AG04449 (cell line): ENCODE measurements at regions not wholly inside any gene's neighbourhood (a gene's known extent, or its start where the extent isn't known, plus 50 kb on each side); places are given as distances from the start of the nearest gene placed in this dataset.

Source experiments
- CTCF ChIA-PET: fragments of 350-600 bp; formaldehyde crosslinking; extraction: SDS; loops from one replicate; lab custom pipeline; 2021; ENCODE audit warnings: antibody characterized with exemption; lab: Yijun Ruan, JAX
- POLR2A ChIA-PET: fragments of 400-600, 350-600 bp; formaldehyde crosslinking; extraction: SDS; loops from one replicate; lab custom pipeline; 2020; ENCODE audit warnings: antibody characterized with exemption, inconsistent platforms; lab: Yijun Ruan, JAX
- DNase-seq: peaks from one replicate; pipeline ENCODE4 v3.0.0-alpha.2; 2010; ENCODE audit warnings: low read depth, low spot score
- H3K4me3 ChIP-seq: 2 replicates; pipeline ENCODE4 v1.5.1; 2011; ENCODE audit warnings: low read depth, mild to moderate bottlenecking, control low read depth, low read length
- TF ChIP-seq, protein P1 (sequence below): IDR thresholded peaks from one replicate; pipeline ENCODE4 v1.5.1; 2011; ENCODE audit warnings: mild to moderate bottlenecking, moderate library complexity, low read length, control low read depth, inconsistent platforms; ENCODE audit not compliant: insufficient read depth; ENCODE audit errors: missing control alignments

- DNase-seq, result peak; percentile 4
- ChIA-PET POLR2A (no interaction called here), CTCF (interaction anchor here (2.2 kb wide), 1 partner anchor 15 kb away, joined by 5 read pairs; no protein-coding TSS in a partner anchor)
- H3K4me3 ChIP-seq, result no peak overlapping the region
- TF ChIP-seq, protein P1, sequence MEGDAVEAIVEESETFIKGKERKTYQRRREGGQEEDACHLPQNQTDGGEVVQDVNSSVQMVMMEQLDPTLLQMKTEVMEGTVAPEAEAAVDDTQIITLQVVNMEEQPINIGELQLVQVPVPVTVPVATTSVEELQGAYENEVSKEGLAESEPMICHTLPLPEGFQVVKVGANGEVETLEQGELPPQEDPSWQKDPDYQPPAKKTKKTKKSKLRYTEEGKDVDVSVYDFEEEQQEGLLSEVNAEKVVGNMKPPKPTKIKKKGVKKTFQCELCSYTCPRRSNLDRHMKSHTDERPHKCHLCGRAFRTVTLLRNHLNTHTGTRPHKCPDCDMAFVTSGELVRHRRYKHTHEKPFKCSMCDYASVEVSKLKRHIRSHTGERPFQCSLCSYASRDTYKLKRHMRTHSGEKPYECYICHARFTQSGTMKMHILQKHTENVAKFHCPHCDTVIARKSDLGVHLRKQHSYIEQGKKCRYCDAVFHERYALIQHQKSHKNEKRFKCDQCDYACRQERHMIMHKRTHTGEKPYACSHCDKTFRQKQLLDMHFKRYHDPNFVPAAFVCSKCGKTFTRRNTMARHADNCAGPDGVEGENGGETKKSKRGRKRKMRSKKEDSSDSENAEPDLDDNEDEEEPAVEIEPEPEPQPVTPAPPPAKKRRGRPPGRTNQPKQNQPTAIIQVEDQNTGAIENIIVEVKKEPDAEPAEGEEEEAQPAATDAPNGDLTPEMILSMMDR, result no peak
Measured at GRCh38 chr18:67694787-67695186, 178.3 kb upstream of the DSEL start.

DNA sequence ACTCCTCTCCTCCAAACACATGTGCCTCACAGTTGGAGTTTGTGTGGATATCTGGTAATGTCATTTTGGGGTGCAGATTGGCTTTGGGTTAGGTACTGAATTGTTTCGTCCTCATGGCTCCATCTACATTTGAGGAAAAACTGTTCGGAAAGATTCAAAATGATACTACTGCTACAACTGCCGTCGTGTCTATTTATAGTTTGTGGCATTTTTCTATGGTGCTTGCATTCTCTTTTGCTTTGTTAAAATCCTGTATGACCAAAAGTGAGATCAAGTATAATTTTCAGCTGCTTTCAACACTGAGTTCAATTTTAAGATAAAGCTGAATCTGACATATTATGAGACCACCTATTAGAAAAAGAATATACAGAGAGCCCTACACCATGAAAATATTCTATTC lies 176.3 kb upstream of the DSEL start:
- POLR2A ChIA-PET, result no interaction called here
- H3K4me3 ChIP-seq, result no peak overlapping the region
- no peak for DNase-seq
- CTCF ChIA-PET, result interaction anchor here (1.2 kb wide), 1 partner anchor 17 kb away, joined by 3 read pairs; no protein-coding TSS in a partner anchor
- TF ChIP-seq, protein P1, result no peak

- ChIA-PET POLR2A (no interaction called here), CTCF (no interaction called here)
- TF ChIP-seq, protein P1, result no peak
- no peak for DNase-seq
- H3K4me3 ChIP-seq, result no peak overlapping the region
Measured at GRCh38 chr18:67682516-67682915, 166.0 kb upstream of the DSEL start.

DNA sequence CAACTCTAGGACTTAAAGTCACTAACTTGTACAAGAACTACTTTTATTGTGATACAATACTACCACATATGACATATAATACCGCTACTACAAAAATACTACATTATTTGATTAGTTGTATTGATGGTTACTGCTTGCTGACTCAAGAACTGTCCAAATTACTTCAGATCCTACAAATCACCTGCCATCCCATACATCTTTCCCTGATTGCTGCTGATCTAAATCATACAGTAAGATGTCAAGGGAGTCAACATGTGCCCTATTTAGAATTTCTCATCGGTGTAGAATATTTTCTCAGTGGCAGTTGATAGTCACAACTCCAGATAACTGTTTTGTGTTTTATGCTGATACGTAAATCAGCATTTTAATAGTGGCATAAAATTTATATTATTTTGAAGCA lies 161.0 kb upstream of the DSEL start:
- no peak overlapping the region for H3K4me3 ChIP-seq
- TF ChIP-seq, protein P1, result no peak
- ChIA-PET CTCF (no interaction called here), POLR2A (no interaction called here)
- no peak for DNase-seq

- ChIA-PET POLR2A (no interaction called here), CTCF (no interaction called here)
- DNase-seq, result no peak
- TF ChIP-seq, protein P1, result no peak
- no peak overlapping the region for H3K4me3 ChIP-seq
Measured at GRCh38 chr18:67672716-67673115, 156.2 kb upstream of the DSEL start.

GRCh38 chr18:67672155-67672554 lies 155.6 kb upstream of the DSEL start:
- CTCF ChIA-PET, result no interaction called here
- TF ChIP-seq, protein P1, result no peak
- POLR2A ChIA-PET, result no interaction called here
- no peak overlapping the region for H3K4me3 ChIP-seq
- peak; percentile 7 for DNase-seq
